Thymus (tissue), 11 donors: ENCODE measurements at regions not wholly inside any gene's neighbourhood (a gene's known extent, or its start where the extent isn't known, plus 50 kb on each side); places are given as distances from the start of the nearest gene placed in this dataset.

Source experiments
- DNase-seq, 9 donors: peaks; one replicate each; pipeline ENCODE4 v3.0.0-alpha.2; 2013; ENCODE audit warnings: low spot score in 9 of 9, low read depth in 6 of 9, missing footprints in 1 of 9
- H3K27ac ChIP-seq, 2 donors: one replicate each; pipeline ENCODE4 v1.5.1; 2013; ENCODE audit warnings: control low read depth in 1 of 2, low read depth in 1 of 2, low read length in 1 of 2, mild to moderate bottlenecking in 1 of 2, moderate library complexity in 1 of 2
- H3K27me3 ChIP-seq, 2 donors: one replicate each; pipeline ENCODE4 v1.5.1; 2013; ENCODE audit warnings: low read length in 1 of 2; ENCODE audit not compliant: control insufficient read depth in 2 of 2, insufficient read depth in 1 of 2
- H3K36me3 ChIP-seq, 2 donors: one replicate each; pipeline ENCODE4 v1.5.1; 2013; ENCODE audit warnings: low read length in 1 of 2, mild to moderate bottlenecking in 1 of 2, moderate library complexity in 1 of 2; ENCODE audit not compliant: control insufficient read depth in 2 of 2, insufficient read depth in 2 of 2
- H3K4me1 ChIP-seq, 2 donors: one replicate each; pipeline ENCODE4 v1.5.1; 2013; ENCODE audit warnings: low read length in 2 of 2; ENCODE audit not compliant: control insufficient read depth in 2 of 2, insufficient read depth in 2 of 2
- H3K4me3 ChIP-seq, 2 donors: one replicate each; pipeline ENCODE4 v1.5.1; 2013; ENCODE audit warnings: low read length in 2 of 2, control low read depth in 1 of 2, mild to moderate bottlenecking in 1 of 2
- H3K9me3 ChIP-seq, 2 donors: one replicate each; pipeline ENCODE4 v1.5.1; 2013; ENCODE audit warnings: low read length in 1 of 2, mild to moderate bottlenecking in 1 of 2; ENCODE audit not compliant: control insufficient read depth in 2 of 2, insufficient read depth in 1 of 2
- WGBS: extraction: QIAGEN DNeasy Blood & Tissue Kit; methylation state at CpG from one replicate; pipeline ENCODE4 v1.1.7; 2013; 5-methylcytosine and 5-hydroxymethylcytosine counted together
- donor health status: healthy.

DNA sequence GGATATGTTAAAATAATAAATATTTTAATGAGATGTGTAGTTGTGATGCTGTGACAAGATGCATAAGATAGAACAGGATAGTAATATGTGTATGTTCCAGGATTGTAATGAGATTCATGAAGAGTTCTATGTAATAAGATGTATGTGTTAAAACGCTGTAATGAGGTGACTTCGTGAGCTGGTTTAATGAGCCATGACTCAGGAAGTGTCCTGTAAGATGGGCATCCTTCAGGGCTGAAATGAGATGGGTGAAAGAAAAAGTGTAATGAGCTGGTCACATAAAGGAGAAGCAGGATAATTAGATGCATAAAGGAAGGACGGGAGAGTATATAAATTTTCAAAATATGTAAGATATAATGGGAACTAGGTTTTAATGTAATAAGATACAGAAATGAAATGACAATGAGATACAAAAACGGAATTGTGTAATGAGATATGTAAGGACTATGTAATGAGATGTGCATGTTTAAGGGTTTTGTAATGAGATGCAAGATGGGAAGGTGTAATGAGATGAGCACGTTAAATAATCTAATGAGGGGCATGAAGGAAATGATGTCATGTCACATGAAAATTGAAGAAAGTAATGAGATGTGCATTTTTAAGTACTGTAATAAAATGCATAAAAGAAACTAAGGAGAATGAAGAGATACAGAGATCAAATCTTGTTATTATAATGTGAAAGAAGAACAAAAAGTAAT lies 524.8 kb upstream of the STXBP6 start:
- Histone ChIP-seq H3K9me3 (peaks cover 0 to 4% of the 10 kb centered on the region in 2 donors), H3K4me1 (no peaks in the 10 kb centered on the region), H3K4me3 (no peak overlapping the region), H3K36me3 (no peaks in the 10 kb centered on the region), H3K27ac (no peak overlapping the region), H3K27me3 (no peaks in the 10 kb centered on the region)
- WGBS: 88% methylated on average over 5 of the region's 5 CpGs
- DNase-seq: no peak

DNA sequence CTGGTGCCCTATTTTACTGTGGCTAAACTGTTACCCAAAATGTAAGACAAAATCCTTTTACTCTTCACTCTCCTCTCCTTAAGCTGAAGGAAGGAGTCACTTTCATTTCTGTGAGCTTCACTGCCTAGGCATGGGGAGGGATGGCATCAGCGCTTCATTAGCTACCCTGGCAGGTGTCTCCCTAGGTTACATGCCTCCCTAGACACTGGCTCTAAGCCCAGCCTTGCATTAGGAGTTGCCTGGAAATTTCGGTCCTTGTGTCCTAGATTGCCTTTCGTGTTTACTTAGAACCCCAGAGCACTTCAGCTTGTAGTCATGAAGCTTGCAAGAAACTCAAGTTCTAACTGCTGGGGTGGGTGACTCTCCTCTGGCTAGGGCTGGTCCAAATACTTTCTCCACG lies 520.5 kb upstream of the STXBP6 start:
- WGBS: 84% methylated on average over 4 of the region's 4 CpGs

DNA sequence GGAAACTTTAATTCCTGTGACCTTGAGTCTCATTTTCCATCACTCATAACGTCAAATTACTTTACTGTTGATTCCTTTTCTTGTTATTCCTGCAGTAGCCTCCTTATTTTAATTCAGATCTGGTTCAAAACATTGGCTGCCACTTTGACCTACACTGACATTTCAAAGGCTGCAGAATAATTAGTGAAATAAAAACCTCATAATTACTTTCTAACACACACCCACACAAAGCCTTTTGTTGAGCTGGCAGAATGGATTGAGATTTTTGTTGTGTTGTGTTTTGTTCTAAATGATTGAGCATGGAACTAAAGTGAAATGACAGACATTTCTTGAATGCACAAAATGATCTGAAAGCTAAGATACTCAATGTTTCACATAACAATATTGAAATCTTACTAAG lies 507.5 kb upstream of the STXBP6 start:
- no peak for DNase-seq
- Histone ChIP-seq H3K4me1 (no peaks in the 10 kb centered on the region), H3K27ac (no peak overlapping the region), H3K27me3 (no peaks in the 10 kb centered on the region), H3K36me3 (no peaks in the 10 kb centered on the region), H3K9me3 (no peaks in the 10 kb centered on the region), H3K4me3 (no peak overlapping the region)
- WGBS: 6% methylated on average over 1 of the region's 1 CpG

More for the DNA sequence above, 520.5 kb upstream of the STXBP6 start:
- no peaks in the 10 kb centered on the region for H3K27me3 ChIP-seq
- peaks cover 0 to 4% of the 10 kb centered on the region in 2 donors for H3K9me3 ChIP-seq
- H3K27ac ChIP-seq: no peak overlapping the region
- no peaks in the 10 kb centered on the region for H3K36me3 ChIP-seq
- no peak overlapping the region for H3K4me3 ChIP-seq
- no peaks in the 10 kb centered on the region for H3K4me1 ChIP-seq
- no peak for DNase-seq

DNA sequence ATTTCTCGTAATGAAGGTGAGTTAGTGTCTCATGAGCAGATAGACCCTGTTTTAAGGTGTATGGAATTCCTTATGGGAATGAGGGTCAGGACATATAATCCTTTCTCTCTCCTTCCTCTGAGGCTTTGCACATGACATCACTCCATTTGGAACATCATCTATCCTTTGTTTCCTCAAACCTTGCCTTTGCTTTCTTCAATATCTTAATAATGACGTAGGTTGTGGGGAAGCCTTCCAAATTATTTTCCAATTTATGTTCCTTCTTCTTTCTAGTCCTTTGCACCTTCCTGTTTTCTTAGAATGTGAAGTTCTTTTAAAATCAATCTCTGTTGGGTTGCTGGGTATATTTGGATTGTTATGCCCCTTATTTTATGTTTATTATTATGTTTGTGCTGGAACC lies 502.9 kb upstream of the STXBP6 start:
- H3K27ac ChIP-seq: no peak overlapping the region
- DNase-seq: no peak
- H3K9me3 ChIP-seq: no peaks in the 10 kb centered on the region
- 46% methylated on average over 2 of the region's 2 CpGs for WGBS
- H3K4me3 ChIP-seq: no peak overlapping the region
- H3K4me1 ChIP-seq: no peaks in the 10 kb centered on the region
- H3K27me3 ChIP-seq: no peaks in the 10 kb centered on the region
- H3K36me3 ChIP-seq: no peaks in the 10 kb centered on the region

DNA sequence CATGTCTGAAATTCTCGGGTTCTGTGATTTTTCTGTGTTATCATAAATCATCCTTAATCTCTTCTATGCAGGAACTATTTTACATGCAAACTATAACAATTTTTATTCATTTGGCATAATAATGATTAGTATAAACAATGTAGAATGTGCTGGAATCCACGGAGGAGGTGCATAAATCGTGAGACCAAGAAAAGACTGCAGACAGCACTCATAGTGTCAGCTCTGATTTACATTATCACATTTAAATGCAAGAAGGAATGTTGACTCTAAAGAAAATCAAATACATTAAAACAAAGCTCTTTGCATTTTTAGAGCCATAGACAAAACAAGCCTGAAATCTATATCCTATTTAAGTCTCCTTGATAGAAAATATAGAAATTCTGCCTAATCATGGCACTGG lies 501.7 kb upstream of the STXBP6 start:
- no peak overlapping the region for H3K27ac ChIP-seq
- H3K4me3 ChIP-seq: no peak overlapping the region
- no peak for DNase-seq
- whole genome bisulfite sequencing: 66% methylated on average over 3 of the region's 3 CpGs
- H3K9me3 ChIP-seq: no peaks in the 10 kb centered on the region
- no peaks in the 10 kb centered on the region for H3K36me3 ChIP-seq
- no peaks in the 10 kb centered on the region for H3K27me3 ChIP-seq
- H3K4me1 ChIP-seq: no peaks in the 10 kb centered on the region

DNA sequence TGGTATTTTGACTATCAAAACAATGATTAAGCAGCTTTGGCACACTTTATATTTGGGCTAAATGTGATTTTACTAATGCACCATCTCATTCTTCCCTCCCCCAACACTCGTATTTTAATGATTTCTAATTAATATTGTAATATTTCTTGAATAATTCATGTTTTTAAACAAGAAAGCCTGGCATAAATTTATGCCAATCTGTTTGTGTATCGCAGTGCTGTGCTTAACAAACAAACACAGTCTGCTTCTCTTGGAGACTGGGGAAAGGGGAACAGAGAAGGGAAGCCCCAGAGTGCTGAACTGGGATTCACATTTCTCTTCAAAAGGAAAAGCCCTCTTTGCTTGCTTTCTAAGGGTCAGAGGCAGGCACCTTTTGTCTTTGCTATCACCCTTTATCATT lies 496.9 kb upstream of the STXBP6 start:
- no peaks in the 10 kb centered on the region for H3K36me3 ChIP-seq
- H3K27me3 ChIP-seq: no peaks in the 10 kb centered on the region
- 90% methylated on average over 2 of the region's 2 CpGs for WGBS
- H3K4me1 ChIP-seq: no peaks in the 10 kb centered on the region
- H3K27ac ChIP-seq: no peak overlapping the region
- H3K4me3 ChIP-seq: no peak overlapping the region
- H3K9me3 ChIP-seq: no peaks in the 10 kb centered on the region
- no peak for DNase-seq

DNA sequence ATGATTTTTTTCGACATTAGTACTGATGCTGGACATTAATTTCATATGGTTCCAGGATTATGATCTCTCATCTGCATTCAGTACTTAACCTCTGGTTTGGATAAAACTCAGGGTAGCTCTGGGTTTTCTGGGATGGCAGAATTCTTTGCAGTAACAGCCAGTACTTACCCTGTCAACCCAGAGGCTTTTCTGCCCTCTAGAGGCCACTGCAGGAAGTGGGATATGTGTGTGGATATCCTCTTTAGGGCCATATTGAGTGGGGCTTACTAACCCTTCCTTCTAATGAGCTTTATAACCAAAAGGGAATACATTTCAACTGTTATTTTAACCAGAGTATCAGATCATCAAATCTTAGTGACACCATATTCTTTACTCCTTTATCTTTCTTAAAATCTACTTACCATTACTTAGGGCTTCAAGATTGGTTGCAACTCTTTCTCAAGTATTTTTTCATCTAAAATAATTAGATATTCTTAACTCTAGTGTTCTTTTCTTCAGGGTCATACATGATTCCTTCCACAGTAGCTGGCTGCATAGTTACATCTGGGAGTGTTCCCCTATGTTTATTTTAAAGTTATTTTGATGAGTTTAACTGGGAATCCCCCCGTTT lies 488.0 kb upstream of the STXBP6 start:
- no peaks in the 10 kb centered on the region for H3K36me3 ChIP-seq
- no peak overlapping the region for H3K27ac ChIP-seq
- no peak overlapping the region for H3K4me3 ChIP-seq
- H3K27me3 ChIP-seq: no peaks in the 10 kb centered on the region
- H3K9me3 ChIP-seq: no peaks in the 10 kb centered on the region
- DNase-seq: peak in 2 of 9 donors; percentile 1 to 6
- H3K4me1 ChIP-seq: no peaks in the 10 kb centered on the region
- WGBS: 61% methylated on average over 2 of the region's 2 CpGs

DNA sequence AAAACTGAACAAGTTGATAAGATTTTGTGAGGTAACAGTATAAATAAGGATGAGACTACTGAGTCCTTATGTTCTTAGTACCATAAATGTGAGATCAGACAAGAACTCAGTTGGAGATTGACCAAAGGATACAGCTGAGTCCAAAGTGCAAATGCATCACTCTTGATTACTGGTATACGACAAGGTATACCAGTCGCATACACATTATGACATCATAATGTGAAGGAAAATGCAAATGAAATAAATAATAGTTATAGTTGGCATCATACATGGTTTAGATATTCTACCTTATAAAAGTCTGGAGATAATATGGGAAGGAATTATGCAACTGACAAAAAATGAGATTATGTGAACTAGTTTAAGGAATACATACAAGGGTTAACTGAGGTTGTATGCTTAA lies 476.3 kb upstream of the STXBP6 start:
- 99% methylated on average over 2 of the region's 2 CpGs for WGBS
- H3K4me3 ChIP-seq: no peak overlapping the region
- H3K36me3 ChIP-seq: no peaks in the 10 kb centered on the region
- H3K4me1 ChIP-seq: no peaks in the 10 kb centered on the region
- no peaks in the 10 kb centered on the region for H3K9me3 ChIP-seq
- H3K27ac ChIP-seq: no peak overlapping the region
- H3K27me3 ChIP-seq: no peaks in the 10 kb centered on the region
- DNase-seq: no peak

DNA sequence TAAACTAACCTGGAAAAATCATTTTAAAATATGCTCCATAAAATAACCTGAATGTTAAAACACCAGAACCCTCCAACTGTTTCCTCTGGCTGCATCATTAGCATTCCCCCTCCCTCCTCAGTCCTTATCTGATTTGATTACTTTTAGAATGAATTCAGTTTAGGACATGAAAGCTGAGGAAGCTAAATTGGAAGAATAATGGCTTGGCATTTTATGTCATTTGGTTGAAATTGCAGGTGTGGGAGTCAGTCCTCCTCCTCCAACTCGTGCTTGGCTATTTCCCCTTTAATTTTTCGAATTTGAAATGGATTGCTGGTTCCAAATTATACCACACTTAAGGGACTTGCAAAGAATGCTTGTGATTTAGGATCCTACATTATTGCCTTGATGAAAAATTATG lies 473.0 kb upstream of the STXBP6 start:
- DNase-seq: no peak
- Histone ChIP-seq H3K9me3 (no peaks in the 10 kb centered on the region), H3K36me3 (no peaks in the 10 kb centered on the region), H3K27ac (no peak overlapping the region), H3K27me3 (no peaks in the 10 kb centered on the region), H3K4me1 (no peaks in the 10 kb centered on the region), H3K4me3 (no peak overlapping the region)
- WGBS: 65% methylated on average over 2 of the region's 2 CpGs
